ENCODE measurements at regions not wholly inside any gene's neighbourhood (a gene's known extent, or its start where the extent isn't known, plus 50 kb on each side); places are given as distances from the start of the nearest gene placed in this dataset.

DNA sequence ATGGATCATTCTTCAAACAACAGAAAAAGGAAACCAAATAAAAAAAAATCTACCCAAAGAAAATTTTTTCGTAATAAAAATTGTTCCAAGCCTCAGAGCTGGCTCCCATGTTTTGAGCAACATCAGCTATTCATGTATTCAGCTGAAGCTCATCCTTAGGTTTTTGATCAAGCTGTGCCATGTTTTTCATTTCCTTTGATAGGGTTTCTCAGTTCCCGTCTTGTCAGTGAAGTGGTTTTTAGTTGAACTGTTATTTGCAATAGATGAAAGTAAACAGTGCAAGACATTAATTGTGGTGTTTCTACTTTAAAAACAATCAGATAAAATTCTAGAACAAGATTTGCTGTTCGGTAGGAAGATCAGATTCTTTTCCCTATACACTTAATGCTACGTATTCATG, 55.4 kb upstream of the SPTSSB start:
- TF ChIP-seq, protein P1, sequence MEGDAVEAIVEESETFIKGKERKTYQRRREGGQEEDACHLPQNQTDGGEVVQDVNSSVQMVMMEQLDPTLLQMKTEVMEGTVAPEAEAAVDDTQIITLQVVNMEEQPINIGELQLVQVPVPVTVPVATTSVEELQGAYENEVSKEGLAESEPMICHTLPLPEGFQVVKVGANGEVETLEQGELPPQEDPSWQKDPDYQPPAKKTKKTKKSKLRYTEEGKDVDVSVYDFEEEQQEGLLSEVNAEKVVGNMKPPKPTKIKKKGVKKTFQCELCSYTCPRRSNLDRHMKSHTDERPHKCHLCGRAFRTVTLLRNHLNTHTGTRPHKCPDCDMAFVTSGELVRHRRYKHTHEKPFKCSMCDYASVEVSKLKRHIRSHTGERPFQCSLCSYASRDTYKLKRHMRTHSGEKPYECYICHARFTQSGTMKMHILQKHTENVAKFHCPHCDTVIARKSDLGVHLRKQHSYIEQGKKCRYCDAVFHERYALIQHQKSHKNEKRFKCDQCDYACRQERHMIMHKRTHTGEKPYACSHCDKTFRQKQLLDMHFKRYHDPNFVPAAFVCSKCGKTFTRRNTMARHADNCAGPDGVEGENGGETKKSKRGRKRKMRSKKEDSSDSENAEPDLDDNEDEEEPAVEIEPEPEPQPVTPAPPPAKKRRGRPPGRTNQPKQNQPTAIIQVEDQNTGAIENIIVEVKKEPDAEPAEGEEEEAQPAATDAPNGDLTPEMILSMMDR (IDR thresholded peaks at IDR 0.05), result no peak
- TF ChIP-seq POLR2A (IDR thresholded peaks at IDR 0.05), result no peak

Data from lower leg skin (tissue), 3 donors.